ENCODE measurements at regions not wholly inside any gene's neighbourhood (a gene's known extent, or its start where the extent isn't known, plus 50 kb on each side); places are given as distances from the start of the nearest gene placed in this dataset.

- H4K20me1 ChIP-seq (ENCODE audit: control insufficient read depth, extremely low read depth, insufficient read depth, low read length), result no peaks in the 10 kb centered on the region
- H2AFZ ChIP-seq (ENCODE audit: low read length), result no peak overlapping the region
- no peaks in the 10 kb centered on the region for H3K4me1 ChIP-seq (ENCODE audit: control insufficient read depth, extremely low read depth, insufficient read depth, low read length)
- no peaks in the 10 kb centered on the region for H3K36me3 ChIP-seq (ENCODE audit: control insufficient read depth, insufficient read depth, low read length)
- TF ChIP-seq EZH2 (IDR thresholded peaks at IDR 0.05; ENCODE audit: low read length, missing control alignments), result no peak
- no peak overlapping the region for H3K4me3 ChIP-seq (replicated peaks in 1 of 4; ENCODE audit: control extremely low read depth in 1 of 4, insufficient read depth in 1 of 4, low read depth in 3 of 4, low read length in 4 of 4)
- no peak overlapping the region for H3K4me2 ChIP-seq (ENCODE audit: extremely low read depth, insufficient read depth, low read length)
- H3K79me2 ChIP-seq (ENCODE audit: control insufficient read depth, insufficient read depth, low read length), result no peaks in the 10 kb centered on the region
- H3K9ac ChIP-seq (ENCODE audit: insufficient read depth, low read length), result no peak overlapping the region
- no peak for DNase-seq (ENCODE audit: low read depth in 2 of 2)
- H3K27ac ChIP-seq (ENCODE audit: insufficient read depth, low read length), result no peak overlapping the region
- H3K27me3 ChIP-seq (ENCODE audit: control insufficient read depth, insufficient read depth, low read length), result no peaks in the 10 kb centered on the region
- H3K9me3 ChIP-seq (ENCODE audit: control insufficient read depth, insufficient read depth, low read depth, low read length), result no peaks in the 10 kb centered on the region
Measured at GRCh38 chr2:18284331-18284730, 276.1 kb downstream of the RDH14 start.

- no peaks in the 10 kb centered on the region for H3K27me3 ChIP-seq (ENCODE audit: control insufficient read depth, insufficient read depth, low read length)
- TF ChIP-seq EZH2 (IDR thresholded peaks at IDR 0.05; ENCODE audit: low read length, missing control alignments) (no peak), CTCF (conservative IDR thresholded peaks at IDR 0.05 in 1 of 2, IDR thresholded peaks at IDR 0.05 in 1 of 2; ENCODE audit: low read depth in 1 of 2, low read length in 2 of 2) (no peak)
- no peaks in the 10 kb centered on the region for H3K4me1 ChIP-seq (ENCODE audit: control insufficient read depth, extremely low read depth, insufficient read depth, low read length)
- H3K4me3 ChIP-seq (replicated peaks in 1 of 4; ENCODE audit: control extremely low read depth in 1 of 4, insufficient read depth in 1 of 4, low read depth in 3 of 4, low read length in 4 of 4), result no peak overlapping the region
- no peak overlapping the region for H3K27ac ChIP-seq (ENCODE audit: insufficient read depth, low read length)
- H4K20me1 ChIP-seq (ENCODE audit: control insufficient read depth, extremely low read depth, insufficient read depth, low read length), result no peaks in the 10 kb centered on the region
- no peak overlapping the region for H3K4me2 ChIP-seq (ENCODE audit: extremely low read depth, insufficient read depth, low read length)
- no peak overlapping the region for H2AFZ ChIP-seq (ENCODE audit: low read length)
- DNase-seq (ENCODE audit: low read depth in 2 of 2), result no peak
- no peak overlapping the region for H3K9ac ChIP-seq (ENCODE audit: insufficient read depth, low read length)
- no peaks in the 10 kb centered on the region for H3K79me2 ChIP-seq (ENCODE audit: control insufficient read depth, insufficient read depth, low read length)
- H3K9me3 ChIP-seq (ENCODE audit: control insufficient read depth, insufficient read depth, low read depth, low read length), result no peaks in the 10 kb centered on the region
- H3K36me3 ChIP-seq (ENCODE audit: control insufficient read depth, insufficient read depth, low read length), result no peaks in the 10 kb centered on the region
Measured at GRCh38 chr2:18282026-18282425, 278.4 kb downstream of the RDH14 start.

- no peaks in the 10 kb centered on the region for H3K79me2 ChIP-seq (ENCODE audit: control insufficient read depth, insufficient read depth, low read length)
- DNase-seq (ENCODE audit: low read depth in 2 of 2), result no peak
- no peak overlapping the region for H3K4me3 ChIP-seq (replicated peaks in 1 of 4; ENCODE audit: control extremely low read depth in 1 of 4, insufficient read depth in 1 of 4, low read depth in 3 of 4, low read length in 4 of 4)
- no peaks in the 10 kb centered on the region for H4K20me1 ChIP-seq (ENCODE audit: control insufficient read depth, extremely low read depth, insufficient read depth, low read length)
- H3K27ac ChIP-seq (ENCODE audit: insufficient read depth, low read length), result no peak overlapping the region
- no peaks in the 10 kb centered on the region for H3K4me1 ChIP-seq (ENCODE audit: control insufficient read depth, extremely low read depth, insufficient read depth, low read length)
- TF ChIP-seq CTCF (conservative IDR thresholded peaks at IDR 0.05 in 1 of 2, IDR thresholded peaks at IDR 0.05 in 1 of 2; ENCODE audit: low read depth in 1 of 2, low read length in 2 of 2) (no peak), EZH2 (IDR thresholded peaks at IDR 0.05; ENCODE audit: low read length, missing control alignments) (no peak)
- H3K9me3 ChIP-seq (ENCODE audit: control insufficient read depth, insufficient read depth, low read depth, low read length), result no peaks in the 10 kb centered on the region
- H3K4me2 ChIP-seq (ENCODE audit: extremely low read depth, insufficient read depth, low read length), result no peak overlapping the region
- no peak overlapping the region for H2AFZ ChIP-seq (ENCODE audit: low read length)
- H3K27me3 ChIP-seq (ENCODE audit: control insufficient read depth, insufficient read depth, low read length), result no peaks in the 10 kb centered on the region
- no peaks in the 10 kb centered on the region for H3K36me3 ChIP-seq (ENCODE audit: control insufficient read depth, insufficient read depth, low read length)
- H3K9ac ChIP-seq (ENCODE audit: insufficient read depth, low read length), result no peak overlapping the region
Measured at GRCh38 chr2:18276583-18277075, 283.8 kb downstream of the RDH14 start.

Measured in fibroblast of lung (primary cell).